HG03103 (cell line): ENCODE measurements at regions not wholly inside any gene's neighbourhood (a gene's known extent, or its start where the extent isn't known, plus 50 kb on each side); places are given as distances from the start of the nearest gene placed in this dataset.

Source experiments
- ATAC-seq: cut with Tn5 transposase; IDR thresholded peaks from one replicate; pipeline ENCODE4 v1.9.1; 2021; ENCODE audit warnings: low read depth; ENCODE audit not compliant: unreplicated experiment

- ATAC-seq, result no peak
Observed at GRCh38 chr14:101465795-101466448, 95.4 kb upstream of the DIO3 start.

GRCh38 chr14:101466456-101467180, 94.7 kb upstream of the DIO3 start:
- no peak for ATAC-seq

GRCh38 chr14:101467181-101467926, 93.9 kb upstream of the DIO3 start:
- no peak for ATAC-seq

- no peak for ATAC-seq
Observed at GRCh38 chr14:101469382-101470247, 91.7 kb upstream of the DIO3 start.

GRCh38 chr14:101470266-101470665, 91.0 kb upstream of the DIO3 start:
- no peak for ATAC-seq

GRCh38 chr14:101471723-101472517, 89.4 kb upstream of the DIO3 start:
- no peak for ATAC-seq

GRCh38 chr14:101472518-101472849, 88.8 kb upstream of the DIO3 start:
- ATAC-seq, result no peak

- ATAC-seq, result no peak
Observed at GRCh38 chr14:101473045-101473729, 88.1 kb upstream of the DIO3 start.

GRCh38 chr14:101473795-101474562, 87.3 kb upstream of the DIO3 start:
- no peak for ATAC-seq

- ATAC-seq, result no peak
Observed at GRCh38 chr14:101474563-101475455, 86.5 kb upstream of the DIO3 start.

- no peak for ATAC-seq
Observed at GRCh38 chr14:101475456-101476257, 85.6 kb upstream of the DIO3 start.

- ATAC-seq, result no peak
Observed at GRCh38 chr14:101476258-101476915, 84.9 kb upstream of the DIO3 start.

- ATAC-seq, result no peak
Observed at GRCh38 chr14:101476916-101477553, 84.3 kb upstream of the DIO3 start.

GRCh38 chr14:101477648-101478047, 83.6 kb upstream of the DIO3 start:
- ATAC-seq, result no peak

GRCh38 chr14:101478096-101478495, 83.2 kb upstream of the DIO3 start:
- no peak for ATAC-seq
